B cell (primary cell): ENCODE measurements at regions not wholly inside any gene's neighbourhood (a gene's known extent, or its start where the extent isn't known, plus 50 kb on each side); places are given as distances from the start of the nearest gene placed in this dataset.

Source experiments
- ATAC-seq: fragments of 200-7000 bp; cut with Tn5 transposase; one replicate; pipeline ENCODE4 v1.10.0; 2021; ENCODE audit warnings: low read depth, mild to moderate bottlenecking, moderate number of reproducible peaks, moderate library complexity
- CTCF ChIA-PET: fragments of 350-600 bp; sonication (Branson Sonifier 250); formaldehyde crosslinking; loops from one replicate; lab custom pipeline; 2021; ENCODE audit warnings: antibody characterized with exemption, inconsistent platforms; lab: Charles Lee
- POLR2A ChIA-PET: fragments of 350-600 bp; sonication (Branson Sonifier 250); formaldehyde crosslinking; loops from one replicate; lab custom pipeline; 2021; ENCODE audit warnings: antibody characterized with exemption; lab: Charles Lee
- DNase-seq: peaks from one replicate; pipeline ENCODE4 v3.0.0; 2013
- H2AFZ ChIP-seq: 2 replicates; pipeline ENCODE4 v1.6.1; 2012; ENCODE audit warnings: mild to moderate bottlenecking, low read depth, low read length; ENCODE audit not compliant: insufficient read depth, poor library complexity, severe bottlenecking
- H3K27ac ChIP-seq, 2 donors: 1 replicate in 1 of 2; 2 replicates in 1 of 2; pipeline ENCODE4 v1.5.1; 2012 to 2013; ENCODE audit warnings: low read length in 2 of 2, mild to moderate bottlenecking in 2 of 2, moderate library complexity in 1 of 2
- H3K27me3 ChIP-seq, 4 experiments: fragments of 200-600 bp in 1 of 4; sonication (generic) in 1 of 4; replicated peaks in 1 of 4; 1 replicate in 2 of 4; 2 replicates in 2 of 4; pipeline versions ENCODE4 v1.6.1 to v1.7.0; 2013 to 2016; ENCODE audit warnings: low read length in 3 of 4, mild to moderate bottlenecking in 2 of 4, mixed read lengths in 1 of 4, moderate library complexity in 1 of 4; ENCODE audit not compliant: insufficient read depth in 4 of 4, control insufficient read depth in 3 of 4; ENCODE audit errors: control extremely low read depth in 1 of 4
- H3K36me3 ChIP-seq, 2 experiments: replicated peaks in 1 of 2; 1 replicate in 1 of 2; 2 replicates in 1 of 2; pipeline versions ENCODE4 v1.6.1 to v1.7.1; 2013; ENCODE audit warnings: low read length in 1 of 2; ENCODE audit not compliant: insufficient read depth in 2 of 2, control insufficient read depth in 1 of 2; ENCODE audit errors: control extremely low read depth in 1 of 2, extremely low read depth in 1 of 2
- H3K4me1 ChIP-seq, 2 donors: fragments of 200-600 bp in 1 of 2; sonication (generic) in 1 of 2; 1 replicate in 1 of 2; 2 replicates in 1 of 2; pipeline versions ENCODE4 v1.5.1 to v1.6.1; 2013 to 2017; ENCODE audit warnings: low read length in 2 of 2; ENCODE audit not compliant: control insufficient read depth in 2 of 2, insufficient read depth in 2 of 2
- H3K4me2 ChIP-seq: replicated peaks from 2 replicates; pipeline ENCODE3; 2012; ENCODE audit warnings: mild to moderate bottlenecking, low read depth, low read length; ENCODE audit not compliant: poor library complexity, severe bottlenecking
- H3K4me3 ChIP-seq, 5 experiments: fragments of 200-600 bp in 1 of 5; sonication (generic) in 1 of 5; 1 replicate in 3 of 5; 2 replicates in 2 of 5; pipeline versions ENCODE4 v1.5.1 to v1.7.0; 2011 to 2016; ENCODE audit warnings: low read length in 4 of 5, mild to moderate bottlenecking in 4 of 5, low read depth in 2 of 5, control low read depth in 1 of 5, moderate library complexity in 1 of 5; ENCODE audit not compliant: insufficient read depth in 1 of 5; ENCODE audit errors: control extremely low read depth in 1 of 5, extremely low read depth in 1 of 5
- H3K79me2 ChIP-seq: fragments of 200-600 bp; sonication (generic); one replicate; pipeline ENCODE4 v1.6.0; 2016; ENCODE audit warnings: low read length; ENCODE audit not compliant: control insufficient read depth, insufficient read depth
- H3K9ac ChIP-seq: fragments of 200-600 bp; sonication (generic); 2 replicates; pipeline ENCODE4 v1.6.1; 2017; ENCODE audit warnings: mild to moderate bottlenecking, low read length, moderate library complexity
- H3K9me3 ChIP-seq, 3 donors: one replicate each; pipeline versions ENCODE4 v1.6.1 to v1.7.1; 2013; ENCODE audit warnings: low read length in 2 of 3; ENCODE audit not compliant: control insufficient read depth in 2 of 3, insufficient read depth in 1 of 3; ENCODE audit errors: control extremely low read depth in 1 of 3
- H4K20me1 ChIP-seq: 2 replicates; pipeline ENCODE4 v1.6.0; 2012; ENCODE audit warnings: mild to moderate bottlenecking, low read length; ENCODE audit not compliant: insufficient read depth, control insufficient read depth, poor library complexity, severe bottlenecking
- H3K27ac Mint-ChIP-seq: one replicate; pipeline ENCODE4 v1.8.0; 2021; ENCODE audit warnings: mixed read lengths
- H3K27me3 Mint-ChIP-seq: one replicate; pipeline ENCODE4 v1.8.0; 2021; ENCODE audit warnings: mixed read lengths
- H3K4me1 Mint-ChIP-seq: one replicate; pipeline ENCODE4 v1.8.0; 2021; ENCODE audit warnings: mixed read lengths
- H3K4me3 Mint-ChIP-seq: one replicate; pipeline ENCODE4 v1.8.0; 2021; ENCODE audit warnings: mixed read lengths
- H3K9me3 Mint-ChIP-seq: one replicate; pipeline ENCODE4 v1.8.0; 2022; ENCODE audit warnings: mixed read lengths; ENCODE audit not compliant: insufficient read depth
- CTCF ChIP-seq: fragments of 200-600 bp; IDR thresholded peaks from one replicate; pipeline ENCODE4 v1.8.0; 2022; ENCODE audit warnings: antibody characterized with exemption, mild to moderate bottlenecking
- EZH2 ChIP-seq: IDR thresholded peaks from 2 replicates; pipeline ENCODE4 v1.6.1; 2012; ENCODE audit warnings: borderline replicate concordance, low read depth, mild to moderate bottlenecking, moderate library complexity, low read length; ENCODE audit not compliant: insufficient read depth, poor library complexity, severe bottlenecking
- WGBS: methylation state at CpG from one replicate; pipeline ENCODE4 v1.1.5; 2013; ENCODE audit warnings: missing lambda C conversion rate; ENCODE audit not compliant: insufficient coverage; 5-methylcytosine and 5-hydroxymethylcytosine counted together
- intact Hi-C: fragments of 100-400 bp; cut with micrococcal nuclease; formaldehyde crosslinking; loops from one replicate; pipeline ENCODE4 v1.10.0; 2022

- WGBS, result 97% methylated on average over 9 of the region's 11 CpGs
- H3K27me3 ChIP-seq, result no peaks in the 10 kb centered on the region
- Mint-ChIP-seq H3K27me3 (no peaks in the 10 kb centered on the region), H3K27ac (no peak overlapping the region), H3K9me3 (peaks cover 9% of the 10 kb centered on the region), H3K4me3 (no peak overlapping the region), H3K4me1 (no peaks in the 10 kb centered on the region)
- DNase-seq (no peak), ATAC-seq (no peak)
- no peak overlapping the region for H3K4me2 ChIP-seq
- ChIA-PET POLR2A (no interaction called here), CTCF (no interaction called here)
- H2AFZ ChIP-seq, result no peak overlapping the region
- H4K20me1 ChIP-seq, result no peaks in the 10 kb centered on the region
- no peak overlapping the region for H3K27ac ChIP-seq
- H3K9ac ChIP-seq, result no peak overlapping the region
- intact Hi-C loops, result no loop called here
- H3K79me2 ChIP-seq, result no peaks in the 10 kb centered on the region
- TF ChIP-seq CTCF, result no peak
- no peak for TF ChIP-seq EZH2
- no peak overlapping the region for H3K4me3 ChIP-seq
- H3K4me1 ChIP-seq, result no peaks in the 10 kb centered on the region
- H3K36me3 ChIP-seq, result no peaks in the 10 kb centered on the region
- peaks cover 0 to 21% (median 17%) of the 10 kb centered on the region in 3 donors for H3K9me3 ChIP-seq
Observed at GRCh38 chr6:15800841-15801617, 138.2 kb upstream of the DTNBP1 start.

- no peaks in the 10 kb centered on the region for H3K27me3 Mint-ChIP-seq
- ATAC-seq, result no peak
Observed at GRCh38 chr6:15798533-15799255, 135.9 kb upstream of the DTNBP1 start.

More at GRCh38 chr6:15798533-15799255, 135.9 kb upstream of the DTNBP1 start:
- no peaks in the 10 kb centered on the region for H3K4me1 ChIP-seq
- no peaks in the 10 kb centered on the region for H3K36me3 ChIP-seq
- POLR2A ChIA-PET, result no interaction called here
- H3K4me2 ChIP-seq, result no peak overlapping the region
- H3K27me3 ChIP-seq, result no peaks in the 10 kb centered on the region
- TF ChIP-seq CTCF, result no peak
- TF ChIP-seq EZH2, result no peak
- intact Hi-C loops, result no loop called here
- H3K79me2 ChIP-seq, result no peaks in the 10 kb centered on the region
- DNase-seq, result no peak
- no peak overlapping the region for H2AFZ ChIP-seq
- Mint-ChIP-seq H3K4me3 (no peak overlapping the region), H3K4me1 (no peaks in the 10 kb centered on the region), H3K27ac (no peak overlapping the region), H3K9me3 (peaks cover 9% of the 10 kb centered on the region)
- CTCF ChIA-PET, result no interaction called here
- 86% methylated on average over 2 of the region's 2 CpGs for WGBS
- H3K9me3 ChIP-seq, result peaks cover 0 to 21% (median 17%) of the 10 kb centered on the region in 3 donors
- no peak overlapping the region for H3K4me3 ChIP-seq
- H4K20me1 ChIP-seq, result no peaks in the 10 kb centered on the region
- H3K27ac ChIP-seq, result no peak overlapping the region
- no peak overlapping the region for H3K9ac ChIP-seq
